IMR-90 (cell line): ENCODE measurements at regions not wholly inside any gene's neighbourhood (a gene's known extent, or its start where the extent isn't known, plus 50 kb on each side); places are given as distances from the start of the nearest gene placed in this dataset.

ENCODE experiments used
- ATAC-seq: fragments of 200-7000 bp; cut with Tn5 transposase; 2 replicates; pipeline ENCODE4 v1.9.1; 2020; ENCODE audit warnings: low read depth, mild to moderate bottlenecking, moderate library complexity
- BruUV-seq: library from RNA; stranded (reverse); fragments of 400-500 nt; replicated peaks from 2 replicates; lab custom pipeline; 2021; lab: Mats Ljungman, UMichigan
- CTCF ChIA-PET: fragments of 300-600 bp; formaldehyde crosslinking; extraction: SDS; loops from one replicate; lab custom pipeline; 2021; ENCODE audit warnings: antibody characterized with exemption; lab: Yijun Ruan, JAX
- POLR2A ChIA-PET: fragments of 300-600 bp; sonication (Branson Sonifier 250); formaldehyde crosslinking; loops from one replicate; lab custom pipeline; 2022; ENCODE audit warnings: antibody characterized with exemption; ENCODE audit not compliant: unreplicated experiment; lab: Charles Lee
- DNase-seq: peaks from one replicate; pipeline ENCODE4 v3.0.0; 2013
- H2AFZ ChIP-seq: replicated peaks from 2 replicates; pipeline ENCODE3; 2013; ENCODE audit warnings: low read length, mild to moderate bottlenecking; ENCODE audit not compliant: poor library complexity
- H2AK5ac ChIP-seq: 2 replicates; pipeline ENCODE4 v1.6.1; 2013; ENCODE audit warnings: low read depth, low read length, inconsistent platforms
- H2AK9ac ChIP-seq: replicated peaks from 2 replicates; pipeline ENCODE3; 2013; ENCODE audit warnings: mild to moderate bottlenecking, low read depth, low read length, moderate library complexity; ENCODE audit not compliant: poor library complexity
- H2BK120ac ChIP-seq: 2 replicates; pipeline ENCODE4 v1.6.1; 2013; ENCODE audit warnings: low read depth, low read length, inconsistent platforms
- H2BK15ac ChIP-seq: 3 replicates; pipeline ENCODE4 v1.6.1; 2013; ENCODE audit warnings: low read depth, low read length, inconsistent platforms
- H2BK20ac ChIP-seq: 2 replicates; pipeline ENCODE4 v1.6.1; 2013; ENCODE audit warnings: low read depth, mild to moderate bottlenecking, inconsistent platforms, low read length, moderate library complexity
- H2BK5ac ChIP-seq: 2 replicates; pipeline ENCODE4 v1.6.1; 2013; ENCODE audit warnings: mild to moderate bottlenecking, low read depth, low read length, inconsistent platforms; ENCODE audit not compliant: poor library complexity, severe bottlenecking
- H3K14ac ChIP-seq: replicated peaks from 2 replicates; pipeline ENCODE4 v1.6.1; 2013; ENCODE audit warnings: low read depth, low read length, inconsistent platforms
- H3K18ac ChIP-seq: 2 replicates; pipeline ENCODE4 v1.6.1; 2013; ENCODE audit warnings: low read depth, low read length, control low read depth
- H3K23ac ChIP-seq: 2 replicates; pipeline ENCODE4 v1.6.1; 2013; ENCODE audit warnings: low read depth, low read length, inconsistent platforms
- H3K27ac ChIP-seq: 2 replicates; pipeline ENCODE4 v1.5.1; 2013; ENCODE audit warnings: mild to moderate bottlenecking, control low read depth, low read length; ENCODE audit not compliant: insufficient read depth
- H3K27me3 ChIP-seq: 2 replicates; pipeline ENCODE4 v1.6.1; 2013; ENCODE audit warnings: low read length; ENCODE audit not compliant: control insufficient read depth, insufficient read depth
- H3K36me3 ChIP-seq: 2 replicates; pipeline ENCODE4 v1.6.1; 2013; ENCODE audit warnings: low read length, mixed read lengths; ENCODE audit not compliant: control insufficient read depth, insufficient read depth
- H3K4ac ChIP-seq: 2 replicates; pipeline ENCODE4 v1.6.1; 2013; ENCODE audit warnings: low read depth, low read length, inconsistent platforms
- H3K4me1 ChIP-seq: 2 replicates; pipeline ENCODE4 v1.6.1; 2013; ENCODE audit warnings: low read length, mixed read lengths; ENCODE audit not compliant: control insufficient read depth, insufficient read depth
- H3K4me2 ChIP-seq: 2 replicates; pipeline ENCODE4 v1.6.1; 2013; ENCODE audit warnings: low read depth, mild to moderate bottlenecking, control low read depth, low read length, moderate library complexity
- H3K4me3 ChIP-seq: 2 replicates; pipeline ENCODE4 v1.5.1; 2013; ENCODE audit warnings: low read depth, mild to moderate bottlenecking, control low read depth, low read length, moderate library complexity; ENCODE audit not compliant: insufficient read depth
- H3K56ac ChIP-seq: 2 replicates; pipeline ENCODE4 v1.6.1; 2013; ENCODE audit warnings: low read length, inconsistent platforms; ENCODE audit not compliant: insufficient read depth; ENCODE audit errors: extremely low read depth
- H3K79me1 ChIP-seq, 2 experiments: 2 replicates each; pipeline ENCODE4 v1.6.1; 2013; ENCODE audit warnings: low read length in 2 of 2, inconsistent platforms in 1 of 2, low read depth in 1 of 2
- H3K9ac ChIP-seq: 2 replicates; pipeline ENCODE4 v1.6.1; 2013; ENCODE audit warnings: low read depth, low read length, control low read depth
- H3K9me1 ChIP-seq: 2 replicates; pipeline ENCODE4 v1.6.1; 2013; ENCODE audit warnings: low read length, inconsistent platforms; ENCODE audit not compliant: insufficient read depth
- H3K9me3 ChIP-seq: 2 replicates; pipeline ENCODE4 v1.6.1; 2013; ENCODE audit warnings: low read length; ENCODE audit not compliant: control insufficient read depth, insufficient read depth
- H4K20me1 ChIP-seq: 2 replicates; pipeline ENCODE4 v1.6.1; 2013; ENCODE audit warnings: low read length, inconsistent platforms; ENCODE audit not compliant: insufficient read depth
- H4K5ac ChIP-seq: 2 replicates; pipeline ENCODE4 v1.6.1; 2013; ENCODE audit warnings: mild to moderate bottlenecking, low read depth, low read length, control low read depth
- H4K8ac ChIP-seq, 2 experiments: 2 replicates each; pipeline ENCODE4 v1.6.1; 2013; ENCODE audit warnings: low read depth in 2 of 2, low read length in 2 of 2, control low read depth in 1 of 2, inconsistent platforms in 1 of 2
- H4K91ac ChIP-seq: 2 replicates; pipeline ENCODE4 v1.6.1; 2013; ENCODE audit warnings: low read depth, low read length, inconsistent platforms; ENCODE audit not compliant: insufficient read depth
- BHLHE40 ChIP-seq: fragments of 150-350 bp; IDR thresholded peaks from 2 replicates; pipeline ENCODE4 v1.6.1; 2016; ENCODE audit warnings: mild to moderate bottlenecking, low read depth, low read length
- CHD1 ChIP-seq: IDR thresholded peaks from 2 replicates; pipeline ENCODE4 v1.6.1; 2012; ENCODE audit warnings: low read depth, low read length, improper control_type of control experiment
- MAFK ChIP-seq: IDR thresholded peaks from 2 replicates; pipeline ENCODE4 v1.6.1; 2012; ENCODE audit warnings: low read depth, low read length, improper control_type of control experiment
- RCOR1 ChIP-seq: IDR thresholded peaks from 2 replicates; pipeline ENCODE4 v1.6.1; 2012; ENCODE audit warnings: mild to moderate bottlenecking, low read length, improper control_type of control experiment; ENCODE audit not compliant: insufficient replicate concordance
- WGBS, 2 experiments: methylation state at CpG; one replicate each; pipeline versions ENCODE4 v1.1.5 to v1.1.7; 2013; ENCODE audit warnings: missing lambda C conversion rate in 2 of 2; ENCODE audit not compliant: insufficient read length in 1 of 2; ENCODE audit errors: extremely low coverage in 2 of 2; 5-methylcytosine and 5-hydroxymethylcytosine counted together
- dilution Hi-C: fragments of 300-500 bp; cut with HindIII; formaldehyde crosslinking; loops from one replicate; pipeline ENCODE4 v1.14.3; 2018; ENCODE audit warnings: low sequenced_read_pairs; ENCODE audit not compliant: unreplicated experiment
- in situ Hi-C: fragments of 300-500 bp; cut with MboI; formaldehyde crosslinking; loops from 3 replicates; pipeline ENCODE4 v1.14.3; 2019; ENCODE audit warnings: low sequenced_read_pairs, inconsistent platforms, mixed read lengths
- intact Hi-C: fragments of 100-400 bp; cut with micrococcal nuclease; formaldehyde crosslinking; loops from 2 replicates; pipeline ENCODE4 v1.10.0; 2022
- TF ChIP-seq, protein P1 (sequence below): fragments of 150-350 bp; IDR thresholded peaks from 2 replicates; pipeline ENCODE4 v1.6.1; 2016; ENCODE audit warnings: low read depth, mild to moderate bottlenecking, low read length, moderate library complexity, borderline replicate concordance
- TF ChIP-seq, protein P2 (sequence below): conservative IDR thresholded peaks from 2 replicates; pipeline ENCODE4 v1.5.1; 2012; ENCODE audit warnings: mild to moderate bottlenecking, low read depth, low read length, improper control_type of control experiment

DNA sequence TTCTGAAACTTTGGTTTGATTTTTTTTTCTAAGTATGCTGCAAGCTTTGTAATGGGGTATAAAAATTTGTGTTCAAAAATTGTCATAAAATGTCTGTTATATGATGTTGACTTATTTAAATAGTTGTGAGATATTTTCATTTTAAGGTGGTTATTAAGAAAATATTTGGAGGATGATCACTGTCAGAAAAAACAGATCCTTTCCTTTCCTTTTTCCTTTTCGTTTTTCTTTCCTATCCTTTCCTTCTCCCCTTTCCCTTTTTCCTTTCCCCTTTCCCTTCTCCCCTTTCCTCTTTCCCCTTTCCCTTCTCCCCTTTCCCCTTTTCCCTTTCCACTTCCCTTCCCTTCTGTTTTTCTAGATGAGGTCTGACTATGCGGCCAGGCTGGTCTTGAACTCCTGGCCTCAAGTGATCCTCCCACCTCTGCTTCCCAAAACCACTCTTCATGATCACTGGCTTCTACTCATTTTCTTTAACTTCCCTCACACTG, 640.5 kb downstream of the PLCL1 start:
- in situ Hi-C loops (no loop called here), dilution Hi-C loops (no loop called here), intact Hi-C loops (no loop called here)
- Histone ChIP-seq H2AK9ac (no peak overlapping the region), H3K27ac (no peak overlapping the region), H3K27me3 (no peaks in the 10 kb centered on the region), H3K18ac (no peak overlapping the region), H2AK5ac (no peak overlapping the region), H3K9me1 (no peaks in the 10 kb centered on the region), H3K4me3 (no peak overlapping the region), H3K9me3 (no peaks in the 10 kb centered on the region; the same call in 1 of the 2 replicates), H3K9ac (no peak overlapping the region), H3K36me3 (no peaks in the 10 kb centered on the region), H4K91ac (no peak overlapping the region), H4K8ac (no peak overlapping the region), H2BK15ac (no peak overlapping the region), H3K23ac (no peak overlapping the region), H4K20me1 (no peaks in the 10 kb centered on the region), H3K14ac (no peak overlapping the region), H4K5ac (no peak overlapping the region), H3K4ac (no peak overlapping the region), H3K4me1 (no peaks in the 10 kb centered on the region), H2AFZ (no peak overlapping the region), H2BK5ac (no peak overlapping the region), H3K56ac (no peak overlapping the region), H3K4me2 (no peak overlapping the region), H2BK120ac (no peak overlapping the region), H3K79me1 (no peaks in the 10 kb centered on the region), H2BK20ac (no peak overlapping the region)
- DNase-seq (no peak), ATAC-seq (no peak)
- ChIA-PET POLR2A (no interaction called here), CTCF (no interaction called here)
- no TSS peak for BruUV-seq
- 86% methylated on average over 1 of the region's 2 CpGs; no CpG with 5 or more reads in 1 of the 2 experiments for WGBS, 2 experiments
- TF ChIP-seq, protein P1, sequence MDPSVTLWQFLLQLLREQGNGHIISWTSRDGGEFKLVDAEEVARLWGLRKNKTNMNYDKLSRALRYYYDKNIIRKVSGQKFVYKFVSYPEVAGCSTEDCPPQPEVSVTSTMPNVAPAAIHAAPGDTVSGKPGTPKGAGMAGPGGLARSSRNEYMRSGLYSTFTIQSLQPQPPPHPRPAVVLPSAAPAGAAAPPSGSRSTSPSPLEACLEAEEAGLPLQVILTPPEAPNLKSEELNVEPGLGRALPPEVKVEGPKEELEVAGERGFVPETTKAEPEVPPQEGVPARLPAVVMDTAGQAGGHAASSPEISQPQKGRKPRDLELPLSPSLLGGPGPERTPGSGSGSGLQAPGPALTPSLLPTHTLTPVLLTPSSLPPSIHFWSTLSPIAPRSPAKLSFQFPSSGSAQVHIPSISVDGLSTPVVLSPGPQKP = no peak
- TF ChIP-seq RCOR1 = no peak
- TF ChIP-seq, protein P2, sequence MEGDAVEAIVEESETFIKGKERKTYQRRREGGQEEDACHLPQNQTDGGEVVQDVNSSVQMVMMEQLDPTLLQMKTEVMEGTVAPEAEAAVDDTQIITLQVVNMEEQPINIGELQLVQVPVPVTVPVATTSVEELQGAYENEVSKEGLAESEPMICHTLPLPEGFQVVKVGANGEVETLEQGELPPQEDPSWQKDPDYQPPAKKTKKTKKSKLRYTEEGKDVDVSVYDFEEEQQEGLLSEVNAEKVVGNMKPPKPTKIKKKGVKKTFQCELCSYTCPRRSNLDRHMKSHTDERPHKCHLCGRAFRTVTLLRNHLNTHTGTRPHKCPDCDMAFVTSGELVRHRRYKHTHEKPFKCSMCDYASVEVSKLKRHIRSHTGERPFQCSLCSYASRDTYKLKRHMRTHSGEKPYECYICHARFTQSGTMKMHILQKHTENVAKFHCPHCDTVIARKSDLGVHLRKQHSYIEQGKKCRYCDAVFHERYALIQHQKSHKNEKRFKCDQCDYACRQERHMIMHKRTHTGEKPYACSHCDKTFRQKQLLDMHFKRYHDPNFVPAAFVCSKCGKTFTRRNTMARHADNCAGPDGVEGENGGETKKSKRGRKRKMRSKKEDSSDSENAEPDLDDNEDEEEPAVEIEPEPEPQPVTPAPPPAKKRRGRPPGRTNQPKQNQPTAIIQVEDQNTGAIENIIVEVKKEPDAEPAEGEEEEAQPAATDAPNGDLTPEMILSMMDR = no peak
- no peak for TF ChIP-seq CHD1
- no peak for TF ChIP-seq MAFK
- TF ChIP-seq BHLHE40 = no peak
